Endothelial cell of umbilical vein (primary cell): ENCODE measurements at regions not wholly inside any gene's neighbourhood (a gene's known extent, or its start where the extent isn't known, plus 50 kb on each side); places are given as distances from the start of the nearest gene placed in this dataset.
"Not testable (repeated sequence)": the region's sequence is repeated elsewhere in the genome, so short reads cannot be mapped to it uniquely, and the experiment has no call there.

Source experiments
- BruUV-seq: library from RNA; stranded (reverse); fragments of 400-500 nt; replicated peaks from 2 replicates; lab custom pipeline; 2021; lab: Mats Ljungman, UMichigan
- CTCF ChIA-PET: fragments of 300-600, 350-600 bp; sonication (Branson Sonifier 250); formaldehyde crosslinking; loops from one replicate; lab custom pipeline; 2021; ENCODE audit warnings: antibody characterized with exemption, inconsistent platforms; lab: Charles Lee
- POLR2A ChIA-PET: fragments of 300-600, 350-600 bp; sonication (Branson Sonifier 250); formaldehyde crosslinking; loops from one replicate; lab custom pipeline; 2021; ENCODE audit warnings: antibody characterized with exemption, inconsistent platforms; lab: Charles Lee
- DNase-seq: peaks from one replicate; pipeline ENCODE4 v3.0.0-alpha.2; 2011; ENCODE audit warnings: low read depth, low spot score
- FAIRE-seq: peaks from 2 replicates; lab custom pipeline; 2011; peaks lifted over from hg19 to GRCh38; lab: Jason Lieb, UNC
- H2AFZ ChIP-seq: 2 replicates; pipeline ENCODE4 v1.6.0; 2012; ENCODE audit warnings: low read depth, low read length, control low read depth, inconsistent platforms
- H3K27ac ChIP-seq: 2 replicates; pipeline ENCODE4 v1.5.1; 2011; ENCODE audit warnings: low read depth, mild to moderate bottlenecking, control low read depth, low read length, moderate library complexity; ENCODE audit not compliant: insufficient read depth
- H3K27me3 ChIP-seq, 2 experiments: 2 replicates each; pipeline versions ENCODE4 v1.6.0 to v1.6.1; 2011; ENCODE audit warnings: low read length in 2 of 2, mixed read lengths in 1 of 2; ENCODE audit not compliant: control insufficient read depth in 2 of 2, insufficient read depth in 2 of 2
- H3K36me3 ChIP-seq, 2 experiments: 2 replicates in 1 of 2; 3 replicates in 1 of 2; pipeline ENCODE4 v1.5.1; 2011; ENCODE audit warnings: low read length in 2 of 2, mild to moderate bottlenecking in 1 of 2, moderate library complexity in 1 of 2; ENCODE audit not compliant: control insufficient read depth in 2 of 2, insufficient read depth in 2 of 2; ENCODE audit errors: extremely low read depth in 1 of 2
- H3K4me1 ChIP-seq: 3 replicates; pipeline ENCODE4 v1.5.1; 2011; ENCODE audit warnings: mild to moderate bottlenecking, low read length; ENCODE audit not compliant: control insufficient read depth, insufficient read depth; ENCODE audit errors: extremely low read depth
- H3K4me2 ChIP-seq: 2 replicates; pipeline ENCODE4 v1.6.1; 2011; ENCODE audit warnings: low read length, control low read depth, mixed read lengths; ENCODE audit not compliant: insufficient read depth
- H3K4me3 ChIP-seq, 3 experiments: fragments of 200-600 bp in 1 of 3; sonication (generic), shearing (Covaris generic) in 1 of 3; replicated peaks in 1 of 3; 2 replicates each; pipeline ENCODE4 v1.5.1; 2011 to 2016; ENCODE audit warnings: control low read depth in 3 of 3, low read length in 3 of 3, mild to moderate bottlenecking in 2 of 3, inconsistent platforms in 1 of 3, low read depth in 1 of 3, moderate library complexity in 1 of 3; ENCODE audit not compliant: insufficient read depth in 1 of 3
- H3K79me2 ChIP-seq: 2 replicates; pipeline ENCODE4 v1.6.0; 2012; ENCODE audit warnings: low read length, inconsistent platforms; ENCODE audit not compliant: control insufficient read depth, insufficient read depth
- H3K9ac ChIP-seq: replicated peaks from 2 replicates; pipeline ENCODE3; 2011; ENCODE audit warnings: low read length, control low read depth; ENCODE audit not compliant: insufficient read depth; ENCODE audit errors: extremely low read depth
- H3K9me1 ChIP-seq: replicated peaks from 3 replicates; pipeline ENCODE4 v1.6.0; 2011; ENCODE audit warnings: mild to moderate bottlenecking, low read length; ENCODE audit not compliant: control insufficient read depth, insufficient read depth; ENCODE audit errors: extremely low read depth
- H3K9me3 ChIP-seq: replicated peaks from 2 replicates; pipeline ENCODE4 v1.5.1; 2012; ENCODE audit warnings: low read length, inconsistent platforms; ENCODE audit not compliant: control insufficient read depth, insufficient read depth
- H4K20me1 ChIP-seq: replicated peaks from 2 replicates; pipeline ENCODE3; 2011; ENCODE audit warnings: mild to moderate bottlenecking, low read length; ENCODE audit not compliant: control insufficient read depth, insufficient read depth; ENCODE audit errors: extremely low read depth
- GATA2 ChIP-seq: IDR thresholded peaks from 2 replicates; pipeline ENCODE4 v1.7.0; 2011; ENCODE audit warnings: low read depth, mild to moderate bottlenecking, moderate library complexity, mixed read lengths, low read length; ENCODE audit not compliant: insufficient read length, insufficient read depth
- POLR2AphosphoS5 ChIP-seq: IDR thresholded peaks from 2 replicates; pipeline ENCODE4 v1.6.1; 2012; ENCODE audit warnings: low read depth, mild to moderate bottlenecking, control low read depth, low read length, moderate library complexity; ENCODE audit not compliant: insufficient read depth
- dilution Hi-C: fragments of 300-500 bp; cut with MboI; formaldehyde crosslinking; loops from one replicate; pipeline ENCODE4 v1.15.0; 2019; ENCODE audit warnings: low sequenced_read_pairs; ENCODE audit not compliant: extremely low pct_ligation_motif_present
- intact Hi-C: fragments of 100-400 bp; cut with micrococcal nuclease; formaldehyde crosslinking; loops from one replicate; pipeline ENCODE4 v1.10.0; 2022

- H3K9ac ChIP-seq, result no peak overlapping the region
- dilution Hi-C loops (no loop called here), intact Hi-C loops (no loop called here)
- H3K27ac ChIP-seq, result no peak overlapping the region
- BruUV-seq, result no TSS peak
- no peak overlapping the region for H2AFZ ChIP-seq
- DNase-seq (no peak), FAIRE-seq (no peak)
- H3K36me3 ChIP-seq, result no peaks in the 10 kb centered on the region
- no peaks in the 10 kb centered on the region for H3K9me3 ChIP-seq
- no peak overlapping the region for H3K4me2 ChIP-seq
- no peaks in the 10 kb centered on the region for H3K9me1 ChIP-seq
- H3K4me1 ChIP-seq, result no peaks in the 10 kb centered on the region
- H3K79me2 ChIP-seq, result no peaks in the 10 kb centered on the region
- ChIA-PET POLR2A (no interaction called here), CTCF (no interaction called here)
- no peak overlapping the region for H3K4me3 ChIP-seq
- TF ChIP-seq POLR2AphosphoS5, result no peak
- no peaks in the 10 kb centered on the region for H3K27me3 ChIP-seq
- no peaks in the 10 kb centered on the region for H4K20me1 ChIP-seq
These were observed 509.8 kb upstream of the CHD1 start for GRCh38 chr5:99438619-99439018.

GRCh38 chr5:99437986-99438385 lies 509.2 kb upstream of the CHD1 start:
- no peak overlapping the region for H3K27ac ChIP-seq
- H4K20me1 ChIP-seq, result no peaks in the 10 kb centered on the region
- no TSS peak for BruUV-seq
- no peak for TF ChIP-seq GATA2
- intact Hi-C loops, result no loop called here
- no peaks in the 10 kb centered on the region for H3K9me1 ChIP-seq
- H3K4me1 ChIP-seq, result no peaks in the 10 kb centered on the region
- ChIA-PET CTCF (no interaction called here), POLR2A (no interaction called here)
- H3K4me3 ChIP-seq, result no peak overlapping the region
- dilution Hi-C loops, result no loop called here
- no peaks in the 10 kb centered on the region for H3K9me3 ChIP-seq
- H3K9ac ChIP-seq, result no peak overlapping the region
- H3K79me2 ChIP-seq, result no peaks in the 10 kb centered on the region
- no peak overlapping the region for H3K4me2 ChIP-seq
- no peaks in the 10 kb centered on the region for H3K36me3 ChIP-seq
- FAIRE-seq (no peak), DNase-seq (no peak)
- H2AFZ ChIP-seq, result no peak overlapping the region
- H3K27me3 ChIP-seq, result no peaks in the 10 kb centered on the region

GRCh38 chr5:99423396-99423795 lies 494.6 kb upstream of the CHD1 start:
- H3K36me3 ChIP-seq, H4K20me1 ChIP-seq, dilution Hi-C loops: not testable (repeated sequence)

GRCh38 chr5:99418640-99419039 lies 489.8 kb upstream of the CHD1 start:
- H4K20me1 ChIP-seq, DNase-seq, H3K9me3 ChIP-seq, POLR2A ChIA-PET, FAIRE-seq, H3K36me3 ChIP-seq, H3K9me1 ChIP-seq, H3K27me3 ChIP-seq, H3K4me2 ChIP-seq, H3K4me1 ChIP-seq, H3K9ac ChIP-seq, dilution Hi-C loops, CTCF ChIA-PET, H3K27ac ChIP-seq, H3K79me2 ChIP-seq, BruUV-seq, H3K4me3 ChIP-seq, H2AFZ ChIP-seq, intact Hi-C loops: not testable (repeated sequence)

More at GRCh38 chr5:99423396-99423795, 494.6 kb upstream of the CHD1 start:
- H3K4me3 ChIP-seq, BruUV-seq, H3K9me3 ChIP-seq, H3K9ac ChIP-seq, POLR2A ChIA-PET, CTCF ChIA-PET, intact Hi-C loops, H3K27me3 ChIP-seq, H3K4me2 ChIP-seq, H3K9me1 ChIP-seq, FAIRE-seq, H3K27ac ChIP-seq, H2AFZ ChIP-seq, H3K4me1 ChIP-seq, H3K79me2 ChIP-seq, DNase-seq: not testable (repeated sequence)
